GM18498 (cell line): ENCODE measurements at regions not wholly inside any gene's neighbourhood (a gene's known extent, or its start where the extent isn't known, plus 50 kb on each side); places are given as distances from the start of the nearest gene placed in this dataset.
A peak's percentile ranks its signal among the peaks of the same experiment; 100 is the strongest.
"Not testable (repeated sequence)": the region's sequence is repeated elsewhere in the genome, so short reads cannot be mapped to it uniquely, and the experiment has no call there.

Experiments used
- ATAC-seq: cut with Tn5 transposase; IDR thresholded peaks from one replicate; pipeline ENCODE4 v1.9.1; 2021; ENCODE audit warnings: mild to moderate bottlenecking, moderate library complexity; ENCODE audit not compliant: unreplicated experiment

- ATAC-seq, result peak; percentile 13
These were observed 53.6 kb upstream of the PLGLB1 start for GRCh38 chr2:87075054-87075790.

DNA sequence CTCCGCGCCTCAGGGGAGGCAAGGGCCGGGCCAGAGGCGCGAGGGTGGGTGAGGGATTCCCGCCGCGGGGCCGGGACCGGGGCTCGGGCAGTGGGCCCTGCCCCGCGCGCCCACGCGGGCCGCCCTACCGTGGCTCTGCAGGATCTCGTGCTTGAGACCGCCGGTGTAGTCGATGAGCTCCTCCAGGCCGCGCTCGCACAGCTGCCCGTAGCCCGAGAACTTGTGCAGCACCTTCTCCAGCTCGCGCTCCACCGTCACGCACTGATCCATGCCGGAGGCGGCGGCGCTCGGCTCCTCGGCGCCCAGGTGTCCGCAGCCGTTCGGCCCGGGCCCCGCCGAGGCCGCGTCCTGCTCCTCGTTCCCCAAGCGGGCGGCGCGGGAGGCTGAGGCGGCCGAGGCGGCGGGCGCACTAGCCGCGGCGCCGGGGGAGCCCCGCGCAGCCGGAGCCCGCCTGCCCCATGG lies 54.2 kb upstream of the PLGLB1 start:
- peak; percentile 42 for ATAC-seq

GRCh38 chr2:87076253-87077123 lies 54.8 kb upstream of the PLGLB1 start:
- ATAC-seq, result peak; percentile 89

GRCh38 chr2:87077124-87077446 lies 55.4 kb upstream of the PLGLB1 start:
- ATAC-seq, result not testable (repeated sequence)

DNA sequence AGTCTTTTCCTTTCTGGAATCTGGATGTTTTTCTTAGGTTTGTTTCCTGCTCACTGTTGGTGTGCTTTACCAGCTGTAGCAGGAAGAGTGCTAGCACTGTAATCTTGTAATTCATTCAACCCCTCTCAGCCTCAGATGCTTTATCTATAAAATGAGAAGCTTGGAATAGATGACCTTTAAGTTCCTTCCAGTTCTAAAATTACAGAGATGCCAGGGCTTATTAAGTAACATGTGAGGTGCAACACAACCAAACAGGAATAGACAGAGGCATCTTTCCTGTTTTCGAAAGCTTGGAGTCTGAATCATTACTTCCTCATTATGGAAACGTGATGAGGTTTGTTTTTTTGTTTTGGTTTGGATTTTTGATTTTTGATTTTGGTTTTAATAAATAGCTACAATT lies 60.1 kb upstream of the PLGLB1 start:
- not testable (repeated sequence) for ATAC-seq

GRCh38 chr2:87088079-87088478 lies 66.4 kb upstream of the PLGLB1 start:
- ATAC-seq, result not testable (repeated sequence)

GRCh38 chr2:87089401-87089800 lies 67.8 kb upstream of the PLGLB1 start:
- not testable (repeated sequence) for ATAC-seq

DNA sequence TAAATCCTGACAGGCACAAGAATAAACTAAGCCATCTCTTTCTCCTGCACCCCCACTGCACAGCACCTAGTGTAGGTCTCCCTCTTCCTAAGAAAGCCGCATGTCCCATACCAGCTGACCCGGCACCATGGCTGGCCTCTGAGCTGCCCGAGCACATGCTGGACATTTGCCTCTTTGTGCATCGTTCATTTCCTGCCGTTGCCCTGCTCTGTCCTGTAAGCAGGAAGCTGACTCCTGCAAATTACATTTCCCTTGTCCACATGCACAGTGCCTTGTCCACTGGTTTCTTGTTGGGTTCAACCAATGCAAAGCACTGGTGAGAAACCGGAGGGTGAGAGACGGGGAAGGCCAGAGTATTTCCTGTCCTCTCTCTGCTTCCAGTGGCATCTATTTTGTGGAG lies 71.6 kb upstream of the PLGLB1 start:
- not testable (repeated sequence) for ATAC-seq

GRCh38 chr2:87093937-87094529 lies 72.4 kb upstream of the PLGLB1 start:
- ATAC-seq, result not testable (repeated sequence)

GRCh38 chr2:87095804-87096203 lies 74.2 kb upstream of the PLGLB1 start:
- not testable (repeated sequence) for ATAC-seq

DNA sequence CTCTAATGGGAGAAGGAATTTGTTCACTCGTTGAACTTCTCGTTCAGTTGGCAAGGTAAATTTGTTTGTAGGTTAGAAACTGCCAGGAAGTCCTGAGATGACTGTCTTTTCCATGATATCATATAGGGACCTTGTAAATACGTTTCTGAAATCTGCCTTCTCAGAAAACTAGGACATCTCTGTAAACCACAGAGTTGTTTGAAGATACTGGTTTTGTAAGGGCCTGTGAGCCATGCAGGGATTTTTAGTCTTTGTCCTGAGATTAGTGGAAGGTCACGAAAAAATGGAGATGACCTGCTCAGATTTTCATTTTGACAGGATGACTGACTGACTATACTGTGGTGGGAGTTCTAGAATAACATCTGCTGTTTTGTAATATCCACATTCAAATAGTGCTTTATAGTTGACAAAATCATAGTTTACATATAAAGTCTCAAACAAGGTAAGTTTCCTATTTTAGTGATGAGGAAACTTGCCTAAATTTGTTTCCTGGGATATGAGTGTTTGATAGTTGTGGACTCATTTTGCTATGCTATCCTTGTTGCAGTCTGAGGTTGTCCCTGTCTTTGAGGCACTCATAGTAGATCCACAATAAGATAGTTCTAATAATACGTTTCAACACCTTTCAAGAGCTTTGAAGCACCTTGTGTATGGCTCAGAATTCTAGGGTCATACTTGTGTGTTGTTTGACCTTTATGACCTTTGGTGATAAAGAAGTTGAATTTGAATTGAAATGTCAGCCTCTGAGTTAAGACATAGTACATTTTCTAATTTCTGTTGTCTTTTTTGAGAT lies 107.3 kb upstream of the PLGLB1 start:
- ATAC-seq, result not testable (repeated sequence)

DNA sequence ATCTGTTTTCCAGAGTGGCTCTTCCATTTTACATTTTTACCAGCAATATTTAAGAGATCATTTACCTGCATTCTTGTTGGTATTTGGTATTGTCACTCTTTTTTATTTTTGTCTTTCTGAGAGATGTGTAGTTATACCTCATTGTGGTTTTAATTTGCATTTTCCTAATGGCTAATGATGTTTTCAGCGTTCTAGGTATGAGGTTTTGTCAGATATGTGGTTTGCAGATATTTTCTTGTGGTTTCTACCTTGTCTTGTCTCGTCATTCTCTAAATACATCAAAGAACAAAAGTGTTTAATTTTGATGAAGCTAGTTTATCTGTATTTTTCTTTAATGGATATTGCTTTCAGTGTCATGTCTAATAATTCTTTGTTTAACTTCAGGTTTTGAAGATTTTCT lies 110.9 kb upstream of the PLGLB1 start:
- ATAC-seq, result not testable (repeated sequence)

GRCh38 chr2:87151835-87152493 lies 130.3 kb upstream of the PLGLB1 start:
- not testable (repeated sequence) for ATAC-seq

DNA sequence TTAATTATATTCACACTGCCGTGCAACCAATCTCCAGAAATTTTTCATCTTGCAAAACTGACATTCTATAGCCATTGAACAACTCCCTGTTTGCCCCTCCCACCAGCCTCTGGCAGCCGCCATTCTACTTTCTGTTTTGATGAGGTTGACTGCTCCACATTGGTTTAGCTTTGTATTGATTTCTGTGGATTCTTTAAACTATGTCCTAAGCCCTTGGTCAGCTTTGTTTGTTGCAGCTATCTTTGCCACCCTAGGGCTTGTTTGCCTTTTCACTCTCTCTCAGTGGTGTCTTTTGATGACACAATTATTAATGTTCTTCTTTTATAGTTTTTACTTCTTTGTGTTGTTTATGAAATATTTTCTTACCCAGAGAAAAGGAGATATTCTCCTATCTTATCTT lies 152.8 kb upstream of the PLGLB1 start:
- not testable (repeated sequence) for ATAC-seq

GRCh38 chr2:87183373-87183772 lies 161.7 kb upstream of the PLGLB1 start:
- ATAC-seq, result not testable (repeated sequence)

DNA sequence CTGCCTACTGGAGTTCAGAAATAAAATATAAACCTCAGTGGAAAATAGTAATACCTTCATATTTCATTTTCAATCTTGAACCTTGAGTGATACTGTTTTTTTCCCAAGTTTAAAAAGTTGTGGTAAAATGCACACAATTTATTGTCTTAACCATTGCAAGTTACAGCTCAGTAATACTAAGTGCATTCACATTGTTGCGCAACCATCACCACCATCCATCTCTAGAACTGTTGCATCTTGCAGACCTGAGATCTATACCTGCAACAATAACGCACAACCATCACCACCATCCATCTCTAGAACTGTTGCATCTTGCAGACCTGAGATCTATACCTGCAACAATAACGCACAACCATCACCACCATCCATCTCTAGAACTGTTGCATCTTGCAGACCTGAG lies 162.6 kb upstream of the PLGLB1 start:
- ATAC-seq, result not testable (repeated sequence)

GRCh38 chr2:87189214-87189613 lies 167.6 kb upstream of the PLGLB1 start:
- not testable (repeated sequence) for ATAC-seq

DNA sequence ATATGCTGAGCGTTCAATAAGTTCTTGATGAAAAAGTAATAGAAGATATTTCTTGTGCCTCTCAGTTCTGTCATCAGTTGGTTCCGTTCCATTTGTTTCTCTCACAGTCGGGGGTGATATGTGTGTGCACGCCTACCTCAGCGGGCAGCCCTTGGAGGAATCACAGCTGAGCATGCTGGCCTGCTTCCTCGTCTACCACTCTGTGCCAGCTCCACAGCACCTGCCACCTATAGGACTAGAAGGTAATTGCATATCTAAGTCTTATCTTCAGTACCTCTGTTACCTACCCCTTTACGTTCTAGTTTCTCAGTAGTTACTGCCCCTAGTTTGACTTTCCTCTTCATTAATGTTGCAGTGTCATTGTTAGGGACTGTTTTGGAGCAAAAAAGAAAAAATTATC lies 171.7 kb upstream of the PLGLB1 start:
- ATAC-seq, result peak; percentile 89

DNA sequence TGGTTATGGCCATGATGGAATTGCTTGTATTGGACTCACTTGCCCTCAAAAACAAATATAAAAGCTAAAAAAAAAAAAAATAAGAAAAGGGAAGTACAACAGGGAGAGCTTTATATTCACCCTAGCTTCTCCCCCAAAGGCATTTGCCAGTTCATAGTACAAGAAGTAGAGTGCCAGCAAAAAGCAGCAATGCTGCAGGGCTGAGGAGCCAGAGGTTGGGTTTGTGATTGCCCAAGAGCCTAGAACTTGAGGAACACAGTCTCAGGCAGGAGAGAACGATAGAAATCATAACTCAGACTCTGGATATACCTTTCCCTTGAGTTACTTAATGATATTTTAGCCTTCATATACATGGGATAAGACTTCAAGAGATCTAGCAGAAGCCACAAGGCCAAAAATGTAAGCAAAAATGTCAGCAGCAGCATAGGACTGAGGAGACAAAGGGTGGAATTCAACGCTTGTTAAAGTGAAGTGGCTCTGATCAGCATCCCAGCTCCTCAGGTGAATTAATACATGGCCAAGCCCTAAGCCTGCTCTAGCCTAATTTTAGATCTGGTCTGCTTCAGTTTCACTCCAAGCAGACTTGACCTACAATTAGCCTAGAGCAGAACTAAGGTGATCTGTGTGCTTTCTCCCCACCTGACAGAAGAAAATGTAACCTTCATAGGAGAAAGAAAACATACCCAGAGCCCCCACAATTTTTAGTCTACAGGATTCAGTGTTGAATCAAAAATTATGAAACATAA lies 172.8 kb upstream of the PLGLB1 start:
- not testable (repeated sequence) for ATAC-seq
